GM21447 (cell line): ENCODE measurements at regions not wholly inside any gene's neighbourhood (a gene's known extent, or its start where the extent isn't known, plus 50 kb on each side); places are given as distances from the start of the nearest gene placed in this dataset.

ENCODE experiments used
- ATAC-seq: cut with Tn5 transposase; IDR thresholded peaks from one replicate; pipeline ENCODE4 v1.9.1; 2021; ENCODE audit not compliant: unreplicated experiment

DNA sequence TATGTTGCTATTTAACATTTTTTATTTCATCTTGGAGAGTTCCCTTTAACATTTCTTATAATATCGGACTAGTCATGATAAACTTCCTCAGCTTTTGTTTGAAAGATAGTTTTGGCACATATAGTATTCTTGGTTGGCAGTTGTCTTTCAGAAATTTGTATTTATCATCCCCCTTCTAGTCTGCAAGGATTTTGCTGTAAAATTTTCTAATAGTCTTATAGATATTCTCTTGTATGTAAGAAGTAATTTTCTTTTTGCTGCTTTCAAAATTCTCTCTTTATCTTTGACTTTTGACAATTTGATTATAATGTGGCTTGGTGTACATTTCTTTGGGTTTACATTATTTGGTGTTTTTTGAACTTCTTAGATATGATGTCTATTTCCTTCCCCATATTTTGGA is 116.0 kb upstream of the AVPR1A start:
- no peak for ATAC-seq

GRCh38 chr12:63264629-63265028 is 113.6 kb upstream of the AVPR1A start:
- no peak for ATAC-seq

DNA sequence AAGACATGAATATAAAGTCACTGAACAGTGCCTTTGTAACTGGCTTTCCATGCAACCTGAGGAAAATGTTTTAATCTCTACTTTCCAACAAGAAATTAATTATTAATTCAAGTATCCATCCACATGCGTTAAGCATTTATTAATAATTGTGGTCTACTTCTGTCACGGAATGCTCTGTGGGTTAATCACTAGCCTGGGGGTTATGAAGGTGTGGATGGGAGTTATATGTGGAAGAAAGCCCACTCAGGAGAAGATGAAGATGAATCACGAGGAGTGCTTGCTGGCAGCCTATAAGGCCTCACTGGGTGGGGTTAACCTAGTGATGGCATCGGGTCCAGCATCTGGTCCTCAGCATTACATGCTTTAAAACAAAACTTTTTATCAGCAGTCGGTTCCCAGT is 99.5 kb upstream of the AVPR1A start:
- ATAC-seq = no peak

DNA sequence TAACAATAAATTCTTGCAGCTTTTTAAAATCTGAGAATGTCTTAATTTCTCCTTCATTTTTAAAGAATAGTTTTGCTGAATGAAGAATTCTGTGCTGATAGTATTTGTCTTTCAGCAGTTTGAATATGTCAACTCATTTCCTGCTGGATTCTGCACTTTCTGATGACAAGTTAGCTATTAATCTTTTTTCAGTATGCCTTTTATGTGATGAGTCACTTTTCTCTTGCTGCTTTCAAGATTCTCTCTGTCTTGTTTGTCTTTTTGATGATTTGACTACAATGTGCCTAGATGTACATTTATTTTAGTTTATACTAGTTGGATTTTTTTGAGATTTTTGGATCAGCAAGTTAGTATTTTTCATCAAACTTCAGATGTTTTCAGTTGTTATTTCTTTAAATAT is 87.9 kb upstream of the AVPR1A start:
- no peak for ATAC-seq

DNA sequence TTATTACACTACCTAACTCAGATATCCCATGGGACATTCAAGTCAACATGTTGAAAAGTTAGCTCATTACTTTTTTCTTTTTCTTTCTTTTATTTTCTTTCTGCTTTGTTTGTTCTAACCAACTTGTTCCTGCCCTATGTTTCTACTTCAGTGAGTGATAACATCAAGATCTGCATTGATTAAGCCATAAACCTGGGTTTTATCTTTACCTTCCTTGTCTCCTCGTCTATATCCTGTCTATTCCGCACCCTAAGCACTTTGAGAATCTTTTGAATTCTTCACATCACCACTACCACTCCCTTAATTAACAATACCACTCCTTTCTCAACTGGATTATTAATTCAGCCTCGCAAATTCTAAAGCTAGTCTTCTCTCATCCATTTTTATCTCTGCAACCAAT is 81.9 kb upstream of the AVPR1A start:
- no peak for ATAC-seq

DNA sequence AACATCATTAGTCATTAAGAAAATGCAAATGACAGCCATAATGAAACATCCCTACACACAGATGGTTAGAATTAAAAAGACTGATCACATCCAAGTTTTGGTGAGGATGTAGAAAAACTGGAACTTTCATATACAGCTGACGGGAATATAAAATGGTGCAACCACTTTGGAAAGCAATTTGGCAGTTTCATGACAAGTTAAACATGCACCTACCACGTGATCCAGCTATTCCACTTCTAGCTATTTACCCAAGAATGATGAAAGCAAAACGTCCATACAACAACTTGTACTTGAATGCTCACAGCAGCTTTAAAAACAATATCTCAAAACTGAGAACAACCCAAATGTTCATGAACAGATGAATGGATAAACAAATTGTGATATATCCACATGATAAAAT is 77.9 kb upstream of the AVPR1A start:
- ATAC-seq = no peak

- no peak for ATAC-seq
Measured at GRCh38 chr12:63226792-63227463, 75.9 kb upstream of the AVPR1A start.

DNA sequence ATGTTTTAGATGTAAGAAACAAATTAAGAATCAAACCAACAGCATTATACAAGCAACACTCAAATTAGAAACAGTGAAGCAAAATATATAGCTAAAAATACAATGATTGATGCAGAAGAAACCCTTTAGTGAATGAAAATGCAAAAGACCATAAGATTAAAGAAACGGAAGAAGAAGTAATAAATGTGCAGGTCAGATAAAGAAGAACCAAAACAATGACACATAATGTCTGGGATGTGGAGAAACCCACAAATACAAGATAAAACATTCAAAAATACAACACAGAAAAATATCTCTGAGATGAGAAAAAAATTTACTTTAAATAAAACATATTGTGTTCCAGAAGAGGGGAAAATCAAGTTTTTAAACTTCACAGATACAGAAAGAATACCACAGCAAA is 73.4 kb upstream of the AVPR1A start:
- no peak for ATAC-seq

DNA sequence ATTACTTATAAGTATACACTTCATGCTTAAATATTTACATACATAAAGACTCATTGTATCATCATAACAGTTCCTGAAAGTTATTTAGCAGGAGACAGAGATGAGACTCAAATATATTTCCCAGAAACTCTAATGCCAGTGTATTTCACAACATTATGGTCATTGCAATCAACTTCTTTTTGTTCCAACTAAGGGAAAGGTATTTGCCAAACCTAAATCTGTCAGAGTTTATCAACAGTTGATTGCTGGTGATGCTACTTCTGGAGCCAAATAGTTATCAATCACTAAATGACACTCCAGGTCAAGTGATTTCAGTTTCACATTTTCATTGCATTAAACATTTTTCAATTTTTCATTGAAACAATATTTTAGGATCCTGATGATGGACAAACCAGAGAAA is 72.1 kb upstream of the AVPR1A start:
- ATAC-seq = no peak

DNA sequence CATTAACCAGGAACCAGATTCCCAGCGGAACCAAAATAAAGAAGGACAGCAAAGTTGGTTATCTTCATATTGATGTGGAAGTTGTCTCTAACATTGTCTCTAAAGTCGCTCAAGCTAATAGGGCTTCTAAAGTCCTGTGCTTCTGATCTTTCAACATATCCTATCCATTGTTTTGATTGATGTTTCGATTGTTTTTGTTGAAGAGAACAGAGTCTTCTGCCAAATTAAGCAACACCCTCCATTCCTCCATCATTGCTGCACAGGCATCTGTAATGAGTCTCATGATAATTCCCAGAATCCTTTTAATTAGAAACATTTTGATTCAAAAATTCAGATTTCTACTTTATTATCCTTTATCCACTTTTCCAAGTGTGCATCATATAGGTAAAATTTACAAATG is 71.6 kb upstream of the AVPR1A start:
- ATAC-seq = no peak

DNA sequence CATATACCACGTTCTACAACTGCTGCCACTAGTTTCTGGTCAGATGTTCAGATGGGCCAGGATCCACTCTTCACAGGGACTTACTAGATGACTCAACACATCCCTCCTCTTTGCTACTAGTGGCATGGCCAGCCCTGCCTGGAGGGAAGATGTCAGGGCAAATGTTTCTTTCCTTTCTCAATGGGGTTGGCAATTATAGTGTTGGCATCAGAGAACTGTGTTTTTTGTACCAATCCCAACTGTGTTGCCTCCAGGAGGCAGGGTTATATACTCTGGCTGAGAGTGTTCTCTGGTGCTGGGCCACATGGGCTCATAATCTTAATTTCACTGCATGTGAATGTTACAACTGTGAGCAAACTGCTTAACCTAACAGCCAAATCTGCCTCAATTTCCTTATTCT is 69.9 kb upstream of the AVPR1A start:
- no peak for ATAC-seq

DNA sequence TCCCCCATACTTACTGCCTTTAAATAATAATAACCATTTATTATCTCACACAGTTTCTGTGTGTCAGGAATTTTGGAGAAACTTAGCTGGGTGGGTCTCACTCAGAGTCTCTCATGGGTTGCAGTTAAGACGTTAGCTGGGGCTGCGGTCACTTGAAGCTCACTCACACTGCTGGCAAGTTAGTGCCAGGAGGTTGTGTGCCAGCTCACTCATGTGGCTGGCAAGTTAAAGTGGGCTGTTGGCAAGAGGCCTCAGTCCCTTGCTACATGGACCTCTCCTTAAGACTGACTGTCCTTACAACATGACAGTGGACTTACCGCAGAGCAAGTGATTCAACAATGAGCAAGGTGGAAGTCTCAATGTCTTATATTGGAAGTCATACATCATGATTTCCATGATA is 61.3 kb upstream of the AVPR1A start:
- no peak for ATAC-seq

DNA sequence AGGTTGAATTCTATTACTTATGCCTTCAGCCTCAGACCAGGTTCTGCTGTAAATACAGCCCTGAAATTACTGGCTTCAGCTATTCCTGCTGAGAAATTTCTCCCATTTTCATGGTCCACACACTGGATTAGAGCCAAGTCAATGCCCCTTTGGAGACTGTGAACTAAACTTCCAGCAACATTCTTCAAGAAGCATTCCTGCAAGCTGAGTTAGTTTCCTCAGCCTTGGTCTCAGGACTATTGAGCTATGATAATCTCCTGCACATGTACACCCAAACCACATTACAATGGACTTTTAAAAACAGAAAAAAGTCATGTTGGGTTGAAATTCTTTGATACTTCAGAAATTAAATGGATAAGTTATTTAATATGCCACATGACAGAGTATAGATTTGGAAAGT is 58.0 kb upstream of the AVPR1A start:
- no peak for ATAC-seq

- no peak for ATAC-seq
Measured at GRCh38 chr12:63206909-63207308, 55.9 kb upstream of the AVPR1A start.

DNA sequence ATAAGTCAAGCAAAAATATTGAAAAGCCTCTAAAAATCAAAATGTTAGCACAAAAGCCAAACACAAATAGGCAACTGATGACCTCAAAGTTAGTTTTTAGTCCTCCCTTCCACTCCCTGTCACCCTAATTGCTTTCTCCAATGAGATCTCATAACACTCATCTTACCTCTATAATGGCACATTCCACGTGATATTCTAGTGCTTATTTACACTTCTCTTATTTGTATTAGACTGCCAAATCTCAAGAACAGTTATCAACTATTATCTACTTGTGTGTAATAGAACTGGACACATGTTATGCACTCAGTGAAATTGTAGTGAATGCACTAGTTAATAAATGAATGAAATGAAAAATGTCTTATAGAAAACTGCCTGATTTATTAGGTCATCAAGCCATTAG is 55.5 kb upstream of the AVPR1A start:
- ATAC-seq = no peak
